GM23338 (cell line): ENCODE measurements at regions not wholly inside any gene's neighbourhood (a gene's known extent, or its start where the extent isn't known, plus 50 kb on each side); places are given as distances from the start of the nearest gene placed in this dataset.

ENCODE experiments used
- CREB1 ChIP-seq: fragments of 250-450 bp; sonication (Bioruptor Pico); IDR thresholded peaks from 2 replicates; pipeline ENCODE4 v1.5.0; 2020; ENCODE audit warnings: low read depth, mild to moderate bottlenecking, moderate library complexity
- ETS1 ChIP-seq: IDR thresholded peaks from 2 replicates; pipeline ENCODE4 v1.6.1; 2016; ENCODE audit warnings: antibody characterized with exemption
- EZH2 ChIP-seq: fragments of 200-600 bp; sonication (generic); IDR thresholded peaks from one replicate; pipeline ENCODE4 v1.8.0; 2017; ENCODE audit warnings: antibody characterized with exemption, mild to moderate bottlenecking, low read depth; ENCODE audit not compliant: unreplicated experiment
- EZH2phosphoT487 ChIP-seq: fragments of 200-600 bp; sonication (generic); IDR thresholded peaks from one replicate; pipeline ENCODE4 v1.8.1; 2018; ENCODE audit warnings: antibody characterized with exemption; ENCODE audit not compliant: unreplicated experiment
- JUNB ChIP-seq: IDR thresholded peaks from one replicate; pipeline ENCODE4 v1.6.1; 2016; ENCODE audit warnings: antibody characterized with exemption; ENCODE audit not compliant: unreplicated experiment
- NANOG ChIP-seq: IDR thresholded peaks from 2 replicates; pipeline ENCODE4 v1.6.1; 2016; ENCODE audit warnings: antibody characterized with exemption, borderline replicate concordance
- POLR2AphosphoS5 ChIP-seq: IDR thresholded peaks from 2 replicates; pipeline ENCODE4 v1.6.1; 2016; ENCODE audit warnings: antibody characterized with exemption, low read depth
- STAT1 ChIP-seq: IDR thresholded peaks from one replicate; pipeline ENCODE4 v1.6.1; 2016; ENCODE audit warnings: antibody characterized with exemption; ENCODE audit not compliant: unreplicated experiment
- ZNF114 ChIP-seq: fragments of 250-450 bp; sonication (Bioruptor Pico); IDR thresholded peaks from 2 replicates; pipeline ENCODE4 v1.5.0; 2020; ENCODE audit warnings: mild to moderate bottlenecking, moderate library complexity
- ZNF331 ChIP-seq: fragments of 250-450 bp; sonication (Bioruptor Pico); IDR thresholded peaks from 2 replicates; pipeline ENCODE4 v1.5.0; 2020; ENCODE audit warnings: low read depth, mild to moderate bottlenecking, moderate library complexity
- TF ChIP-seq, protein P1 (sequence below), 2 experiments: fragments of 200-600 bp in 1 of 2; sonication (generic) in 1 of 2; conservative IDR thresholded peaks; 2 replicates each; pipeline versions ENCODE4 v1.5.1 to v1.6.1; 2016 to 2017; ENCODE audit warnings: antibody characterized with exemption in 2 of 2, low read depth in 2 of 2, mild to moderate bottlenecking in 2 of 2, moderate library complexity in 1 of 2
- TF ChIP-seq, protein P2 (sequence below): IDR thresholded peaks from one replicate; pipeline ENCODE4 v1.6.1; 2018; ENCODE audit warnings: antibody characterized with exemption; ENCODE audit not compliant: unreplicated experiment

DNA sequence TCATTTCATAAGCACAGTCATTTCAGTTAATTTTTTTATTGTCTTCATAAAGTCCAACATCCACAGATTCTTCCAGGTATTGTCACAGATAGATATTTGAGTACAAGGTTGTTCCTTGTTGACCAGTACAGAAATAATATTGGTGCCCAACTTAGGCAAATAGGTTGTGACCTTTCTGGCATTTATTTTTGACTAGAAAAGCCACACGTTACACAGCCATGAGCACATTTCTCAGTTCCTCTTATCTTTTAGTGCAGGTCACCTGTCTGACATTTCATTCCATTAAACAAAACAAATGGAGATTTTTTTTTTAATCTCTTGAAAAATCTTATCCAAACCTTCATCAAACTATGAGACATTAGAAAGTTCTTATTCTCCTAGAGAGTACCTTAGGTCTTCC lies 428.8 kb downstream of the ZNF521 start:
- TF ChIP-seq, protein P1, sequence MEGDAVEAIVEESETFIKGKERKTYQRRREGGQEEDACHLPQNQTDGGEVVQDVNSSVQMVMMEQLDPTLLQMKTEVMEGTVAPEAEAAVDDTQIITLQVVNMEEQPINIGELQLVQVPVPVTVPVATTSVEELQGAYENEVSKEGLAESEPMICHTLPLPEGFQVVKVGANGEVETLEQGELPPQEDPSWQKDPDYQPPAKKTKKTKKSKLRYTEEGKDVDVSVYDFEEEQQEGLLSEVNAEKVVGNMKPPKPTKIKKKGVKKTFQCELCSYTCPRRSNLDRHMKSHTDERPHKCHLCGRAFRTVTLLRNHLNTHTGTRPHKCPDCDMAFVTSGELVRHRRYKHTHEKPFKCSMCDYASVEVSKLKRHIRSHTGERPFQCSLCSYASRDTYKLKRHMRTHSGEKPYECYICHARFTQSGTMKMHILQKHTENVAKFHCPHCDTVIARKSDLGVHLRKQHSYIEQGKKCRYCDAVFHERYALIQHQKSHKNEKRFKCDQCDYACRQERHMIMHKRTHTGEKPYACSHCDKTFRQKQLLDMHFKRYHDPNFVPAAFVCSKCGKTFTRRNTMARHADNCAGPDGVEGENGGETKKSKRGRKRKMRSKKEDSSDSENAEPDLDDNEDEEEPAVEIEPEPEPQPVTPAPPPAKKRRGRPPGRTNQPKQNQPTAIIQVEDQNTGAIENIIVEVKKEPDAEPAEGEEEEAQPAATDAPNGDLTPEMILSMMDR (conservative IDR thresholded peaks at IDR 0.05; ENCODE audit: low read depth in 2 of 2), result no peak
- TF ChIP-seq, protein P2, sequence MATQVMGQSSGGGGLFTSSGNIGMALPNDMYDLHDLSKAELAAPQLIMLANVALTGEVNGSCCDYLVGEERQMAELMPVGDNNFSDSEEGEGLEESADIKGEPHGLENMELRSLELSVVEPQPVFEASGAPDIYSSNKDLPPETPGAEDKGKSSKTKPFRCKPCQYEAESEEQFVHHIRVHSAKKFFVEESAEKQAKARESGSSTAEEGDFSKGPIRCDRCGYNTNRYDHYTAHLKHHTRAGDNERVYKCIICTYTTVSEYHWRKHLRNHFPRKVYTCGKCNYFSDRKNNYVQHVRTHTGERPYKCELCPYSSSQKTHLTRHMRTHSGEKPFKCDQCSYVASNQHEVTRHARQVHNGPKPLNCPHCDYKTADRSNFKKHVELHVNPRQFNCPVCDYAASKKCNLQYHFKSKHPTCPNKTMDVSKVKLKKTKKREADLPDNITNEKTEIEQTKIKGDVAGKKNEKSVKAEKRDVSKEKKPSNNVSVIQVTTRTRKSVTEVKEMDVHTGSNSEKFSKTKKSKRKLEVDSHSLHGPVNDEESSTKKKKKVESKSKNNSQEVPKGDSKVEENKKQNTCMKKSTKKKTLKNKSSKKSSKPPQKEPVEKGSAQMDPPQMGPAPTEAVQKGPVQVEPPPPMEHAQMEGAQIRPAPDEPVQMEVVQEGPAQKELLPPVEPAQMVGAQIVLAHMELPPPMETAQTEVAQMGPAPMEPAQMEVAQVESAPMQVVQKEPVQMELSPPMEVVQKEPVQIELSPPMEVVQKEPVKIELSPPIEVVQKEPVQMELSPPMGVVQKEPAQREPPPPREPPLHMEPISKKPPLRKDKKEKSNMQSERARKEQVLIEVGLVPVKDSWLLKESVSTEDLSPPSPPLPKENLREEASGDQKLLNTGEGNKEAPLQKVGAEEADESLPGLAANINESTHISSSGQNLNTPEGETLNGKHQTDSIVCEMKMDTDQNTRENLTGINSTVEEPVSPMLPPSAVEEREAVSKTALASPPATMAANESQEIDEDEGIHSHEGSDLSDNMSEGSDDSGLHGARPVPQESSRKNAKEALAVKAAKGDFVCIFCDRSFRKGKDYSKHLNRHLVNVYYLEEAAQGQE, result no peak
- TF ChIP-seq STAT1 (no peak), ETS1 (no peak), EZH2phosphoT487 (no peak), EZH2 (no peak), POLR2AphosphoS5 (no peak), CREB1 (no peak), ZNF114 (CRISPR knock-in tag) (no peak), JUNB (no peak), NANOG (no peak), ZNF331 (CRISPR knock-in tag) (no peak)
